ENCODE measurements at regions not wholly inside any gene's neighbourhood (a gene's known extent, or its start where the extent isn't known, plus 50 kb on each side); places are given as distances from the start of the nearest gene placed in this dataset.

GRCh38 chr20:26167499-26167898 lies 470.8 kb upstream of the ZNF337 start:
- no peak for TF ChIP-seq MAFK (IDR thresholded peaks at IDR 0.05; ENCODE audit: low read length)
- no peak for TF ChIP-seq HMGXB4 (CRISPR knock-in tag; IDR thresholded peaks at IDR 0.05)
- TF ChIP-seq POLR2AphosphoS5 (IDR thresholded peaks at IDR 0.05; ENCODE audit: control insufficient read depth, insufficient read depth, low read depth, low read length): no peak
- TF ChIP-seq JUNB (CRISPR knock-in tag; conservative IDR thresholded peaks at IDR 0.05): no peak
- TF ChIP-seq FOXM1 (IDR thresholded peaks at IDR 0.05; ENCODE audit: low read depth): no peak
- no peak for TF ChIP-seq FOXM1 (CRISPR knock-in tag; IDR thresholded peaks at IDR 0.05; ENCODE audit: low read depth)
- no peak for TF ChIP-seq NFE2L1 (tag; IDR thresholded peaks at IDR 0.05; ENCODE audit: borderline replicate concordance, low read depth)
- no peak for TF ChIP-seq HDGF (IDR thresholded peaks at IDR 0.05)
- no peak for TF ChIP-seq CTCF (IDR thresholded peaks at IDR 0.05 in 2 of 3, conservative IDR thresholded peaks at IDR 0.05 in 1 of 3; ENCODE audit: insufficient read depth in 2 of 3, low read depth in 1 of 3, low read length in 3 of 3)
- TF ChIP-seq PYGO2 (tag; IDR thresholded peaks at IDR 0.05): no peak
- TF ChIP-seq MAFF (IDR thresholded peaks at IDR 0.05; ENCODE audit: low read length): no peak
- no peak for TF ChIP-seq CEBPB (tag; IDR thresholded peaks at IDR 0.05)
- no peak for TF ChIP-seq ZBTB1 (CRISPR knock-in tag; IDR thresholded peaks at IDR 0.05; ENCODE audit: borderline replicate concordance, low read depth)
- no peak for TF ChIP-seq LCOR (CRISPR knock-in tag; IDR thresholded peaks at IDR 0.05)
